A549 (cell line): ENCODE measurements at regions not wholly inside any gene's neighbourhood (a gene's known extent, or its start where the extent isn't known, plus 50 kb on each side); places are given as distances from the start of the nearest gene placed in this dataset.

Experiments
- ATAC-seq, 2 experiments: fragments of 200-7000 bp in 1 of 2; fragments of >200 bp in 1 of 2; cut with Nextera tagmentation in 1 of 2; cut with Tn5 transposase in 1 of 2; 3 replicates each; pipeline versions ENCODE4 v1.8.0 to v1.9.1; 2018 to 2020; ENCODE audit warnings: mild to moderate bottlenecking in 1 of 2, moderate library complexity in 1 of 2
- CTCF ChIA-PET: fragments of 300-600 bp; sonication (Branson Sonifier 250); formaldehyde crosslinking; extraction: SDS; loops from one replicate; lab custom pipeline; 2021; ENCODE audit warnings: antibody characterized with exemption, inconsistent platforms; lab: Yijun Ruan, JAX
- POLR2A ChIA-PET: fragments of 350-600 bp; formaldehyde crosslinking; extraction: SDS; loops from one replicate; lab custom pipeline; 2021; ENCODE audit warnings: antibody characterized with exemption, inconsistent platforms; lab: Yijun Ruan, JAX
- DNase-seq, 2 experiments: peaks; one replicate each; pipeline versions ENCODE4 v3.0.0 to v3.0.0-alpha.2; 2011 to 2016; ENCODE audit warnings: low read depth in 1 of 2, low spot score in 1 of 2
- FAIRE-seq: peaks from 2 replicates; lab custom pipeline; 2011; peaks lifted over from hg19 to GRCh38; lab: Jason Lieb, UNC
- H3K27ac ChIP-seq, 2 experiments: fragments of >200 bp; sonication (Bioruptor Twin); formaldehyde crosslinking; 3 replicates each; pipeline ENCODE4 v1.5.1; 2016 to 2017
- H3K4me1 ChIP-seq: fragments of >200 bp; sonication (Bioruptor Twin); formaldehyde crosslinking; 3 replicates; pipeline ENCODE4 v1.6.1; 2016
- H3K4me2 ChIP-seq: fragments of >200 bp; sonication (Bioruptor Twin); formaldehyde crosslinking; 3 replicates; pipeline ENCODE4 v1.6.1; 2016
- H3K4me3 ChIP-seq: fragments of >200 bp; sonication (Bioruptor Twin); formaldehyde crosslinking; 3 replicates; pipeline ENCODE4 v1.5.1; 2016
- H3K9me3 ChIP-seq: fragments of >200 bp; sonication (Bioruptor Twin); formaldehyde crosslinking; 3 replicates; pipeline ENCODE4 v1.6.1; 2016
- CEBPB ChIP-seq, 2 experiments: fragments of >200 bp in 1 of 2; sonication (Bioruptor Twin) in 1 of 2; formaldehyde crosslinking in 1 of 2; IDR thresholded peaks; 2 replicates each; pipeline ENCODE4 v1.6.1; 2012 to 2016
- CTCF ChIP-seq: fragments of >200 bp; sonication (Bioruptor Twin); formaldehyde crosslinking; IDR thresholded peaks from 3 replicates; pipeline ENCODE4 v1.5.1; 2016
- E2F6 ChIP-seq: IDR thresholded peaks from 2 replicates; pipeline ENCODE4 v1.6.1; 2012; ENCODE audit warnings: low read depth, borderline replicate concordance
- ESRRA ChIP-seq: fragments of 150-350 bp; IDR thresholded peaks from 2 replicates; pipeline ENCODE4 v1.6.1; 2014; ENCODE audit warnings: mild to moderate bottlenecking, low read length, borderline replicate concordance
- FOSL2 ChIP-seq, 2 experiments: fragments of 450-650 bp in 1 of 2; fragments of >200 bp in 1 of 2; sonication (Bioruptor Twin) in 1 of 2; formaldehyde crosslinking; IDR thresholded peaks; 2 replicates each; pipeline versions ENCODE4 v1.5.0 to v1.6.1; 2016 to 2020; ENCODE audit warnings: mild to moderate bottlenecking in 1 of 2, moderate library complexity in 1 of 2
- FOXS1 ChIP-seq: fragments of 250-450 bp; sonication (Bioruptor Pico); IDR thresholded peaks from 2 replicates; pipeline ENCODE4 v1.5.0; 2020; ENCODE audit warnings: mild to moderate bottlenecking, moderate library complexity
- GATA3 ChIP-seq: IDR thresholded peaks from 2 replicates; pipeline ENCODE4 v1.6.1; 2012; ENCODE audit warnings: borderline replicate concordance
- HMGXB4 ChIP-seq: fragments of 250-450 bp; sonication (Bioruptor Pico); IDR thresholded peaks from 2 replicates; pipeline ENCODE4 v1.5.0; 2021; ENCODE audit warnings: mild to moderate bottlenecking, moderate library complexity, borderline replicate concordance
- KDM1A ChIP-seq: fragments of 200-600 bp; sonication (generic); IDR thresholded peaks from 2 replicates; pipeline ENCODE4 v1.6.1; 2016; ENCODE audit warnings: low read depth, mild to moderate bottlenecking
- MAX ChIP-seq: IDR thresholded peaks from 2 replicates; pipeline ENCODE4 v1.6.1; 2012
- NFE2L2 ChIP-seq: fragments of 150-350 bp; conservative IDR thresholded peaks from 2 replicates; pipeline ENCODE4 v1.6.1; 2014; ENCODE audit warnings: low read length
- NR3C1 ChIP-seq: fragments of >200 bp; sonication (Bioruptor Twin); formaldehyde crosslinking; IDR thresholded peaks from 3 replicates; pipeline ENCODE4 v1.6.1; 2017
- PHF8 ChIP-seq: fragments of 200-600 bp; sonication (generic); IDR thresholded peaks from 2 replicates; pipeline ENCODE4 v1.6.1; 2016; ENCODE audit warnings: low read depth, mild to moderate bottlenecking, antibody characterized with exemption, moderate library complexity, borderline replicate concordance
- RARB ChIP-seq: fragments of 250-450 bp; sonication (Bioruptor Pico); IDR thresholded peaks from 2 replicates; pipeline ENCODE4 v1.8.0; 2021; ENCODE audit warnings: mild to moderate bottlenecking, moderate library complexity
- RCOR1 ChIP-seq: fragments of 150-350 bp; IDR thresholded peaks from 2 replicates; pipeline ENCODE4 v1.6.1; 2014; ENCODE audit warnings: antibody characterized with exemption, low read length, low read depth
- REST ChIP-seq: fragments of 200-600 bp; sonication (generic); IDR thresholded peaks from 2 replicates; pipeline ENCODE4 v1.6.1; 2016; ENCODE audit warnings: antibody characterized with exemption, mild to moderate bottlenecking, moderate library complexity
- RNF2 ChIP-seq: fragments of 200-600 bp; sonication (generic); IDR thresholded peaks from 2 replicates; pipeline ENCODE4 v1.6.1; 2016; ENCODE audit warnings: low read depth, mild to moderate bottlenecking, antibody characterized with exemption, moderate library complexity, borderline replicate concordance
- TFCP2L1 ChIP-seq: fragments of 250-450 bp; sonication (Bioruptor Pico); IDR thresholded peaks from 2 replicates; pipeline ENCODE4 v1.5.0; 2021; ENCODE audit warnings: mild to moderate bottlenecking
- TP53 ChIP-seq: fragments of 250-450 bp; sonication (Bioruptor Pico); IDR thresholded peaks from 2 replicates; pipeline ENCODE4 v1.5.0; 2021; ENCODE audit warnings: mild to moderate bottlenecking, moderate library complexity
- ZC3H11A ChIP-seq: fragments of 450-650 bp; IDR thresholded peaks from 2 replicates; pipeline ENCODE4 v1.6.1; 2014; ENCODE audit warnings: antibody characterized with exemption, mild to moderate bottlenecking
- ZFP36 ChIP-seq: fragments of 450-650 bp; IDR thresholded peaks from 2 replicates; pipeline ENCODE4 v1.6.1; 2014; ENCODE audit warnings: borderline replicate concordance; ENCODE audit not compliant: partially characterized antibody
- ZSCAN20 ChIP-seq: fragments of 250-450 bp; sonication (Bioruptor Pico); IDR thresholded peaks from 2 replicates; pipeline ENCODE4 v1.8.0; 2022; ENCODE audit warnings: mild to moderate bottlenecking, moderate library complexity
- WGBS: methylation state at CpG from one replicate; pipeline ENCODE4 v1.1.6; 2017; ENCODE audit errors: missing lambda C conversion rate; 5-methylcytosine and 5-hydroxymethylcytosine counted together

- ATAC-seq (no peak), FAIRE-seq (no peak), DNase-seq (no peak)
- TF ChIP-seq NR3C1 (no peak), KDM1A (no peak), RNF2 (no peak), ZC3H11A (no peak), FOSL2 (IDR thresholded peaks at IDR 0.05) (no peak), FOSL2 (CRISPR knock-in tag; IDR thresholded peaks at IDR 0.05) (no peak), NFE2L2 (no peak), HMGXB4 (CRISPR knock-in tag) (no peak), FOXS1 (no peak), RCOR1 (no peak), E2F6 (no peak)
- Histone ChIP-seq H3K4me2 (no peak overlapping the region), H3K9me3 (0 out of 3 replicates have a peak, but pooled peaks cover 3% of the 10 kb centered on the region), H3K4me1 (no peaks in the 10 kb centered on the region), H3K27ac (no peak overlapping the region), H3K4me3 (no peak overlapping the region)
- POLR2A ChIA-PET = no interaction called here
- 18% methylated on average over 2 of the region's 2 CpGs for WGBS
- CTCF ChIA-PET = no interaction called here
Measured at GRCh38 chr6:4421837-4422236, 286.5 kb upstream of the ECI2 start.

- no peak overlapping the region for H3K4me2 ChIP-seq
- H3K4me1 ChIP-seq = no peaks in the 10 kb centered on the region
- FAIRE-seq (no peak), DNase-seq (no peak), ATAC-seq (no peak)
- 0 out of 3 replicates have a peak, but pooled peaks cover 3% of the 10 kb centered on the region for H3K9me3 ChIP-seq
- H3K27ac ChIP-seq = no peak overlapping the region
- WGBS = 81% methylated on average over 4 of the region's 4 CpGs
- TF ChIP-seq ESRRA (no peak), ZSCAN20 (CRISPR knock-in tag) (no peak), TFCP2L1 (CRISPR knock-in tag) (no peak)
- H3K4me3 ChIP-seq = no peak overlapping the region
- CTCF ChIA-PET = no interaction called here
- POLR2A ChIA-PET = interaction anchor here (0.6 kb wide), 1 partner anchor 19 kb away, joined by 3 read pairs; no protein-coding TSS in a partner anchor
Measured at GRCh38 chr6:4420160-4420865, 284.9 kb upstream of the ECI2 start.

GRCh38 chr6:4415549-4415948, 280.2 kb upstream of the ECI2 start:
- POLR2A ChIA-PET = no interaction called here
- CTCF ChIA-PET = no interaction called here
- WGBS = 0% methylated on average over 1 of the region's 1 CpG
- TF ChIP-seq REST = no peak
- no peak for TF ChIP-seq MAX
- no peak for TF ChIP-seq CEBPB (IDR thresholded peaks at IDR 0.05)
- no peak for TF ChIP-seq RCOR1
- no peak for TF ChIP-seq RARB (CRISPR knock-in tag)
- TF ChIP-seq ZFP36 = no peak
- no peak for TF ChIP-seq CTCF
- no peak for TF ChIP-seq GATA3
- TF ChIP-seq PHF8 = no peak
- no peak for TF ChIP-seq TP53
- TF ChIP-seq TFCP2L1 (CRISPR knock-in tag) = no peak
- Histone ChIP-seq H3K4me1 (no peaks in the 10 kb centered on the region), H3K4me2 (no peak overlapping the region), H3K9me3 (no peaks in the 10 kb centered on the region), H3K4me3 (no peak overlapping the region), H3K27ac (no peak overlapping the region)
- FAIRE-seq (no peak), ATAC-seq (no peak), DNase-seq (no peak)
